Spleen (tissue), 11 donors: ENCODE measurements at regions not wholly inside any gene's neighbourhood (a gene's known extent, or its start where the extent isn't known, plus 50 kb on each side); places are given as distances from the start of the nearest gene placed in this dataset.

Source experiments
- DNase-seq: peaks from one replicate; pipeline ENCODE4 v3.0.0-alpha.2; 2020
- H3K27ac ChIP-seq, 8 donors: fragments of 200-600 bp; sonication (generic) in 7 of 8; 1 replicate in 4 of 8; 2 replicates in 4 of 8; pipeline versions ENCODE4 v1.5.0 to v1.8.0; 2016 to 2021; ENCODE audit warnings: inconsistent platforms in 4 of 8, mild to moderate bottlenecking in 4 of 8, moderate library complexity in 1 of 8
- H3K27me3 ChIP-seq, 7 donors: fragments of 200-600 bp; sonication (generic) in 6 of 7; replicated peaks in 1 of 7; 1 replicate in 4 of 7; 2 replicates in 3 of 7; pipeline versions ENCODE4 v1.5.0 to v1.8.0; 2016 to 2021; ENCODE audit warnings: inconsistent platforms in 3 of 7, mild to moderate bottlenecking in 1 of 7
- H3K36me3 ChIP-seq, 6 donors: fragments of 200-600 bp; sonication (generic) in 5 of 6; 1 replicate in 4 of 6; 2 replicates in 2 of 6; pipeline versions ENCODE4 v1.5.0 to v1.8.0; 2016 to 2021; ENCODE audit warnings: inconsistent platforms in 2 of 6
- H3K4me1 ChIP-seq, 6 donors: fragments of 200-600 bp; sonication (generic) in 5 of 6; 1 replicate in 3 of 6; 2 replicates in 3 of 6; pipeline versions ENCODE4 v1.5.0 to v1.8.0; 2016 to 2021; ENCODE audit warnings: inconsistent platforms in 3 of 6
- H3K4me3 ChIP-seq, 8 donors: fragments of 200-600 bp; sonication (generic) in 7 of 8; 1 replicate in 4 of 8; 2 replicates in 4 of 8; pipeline versions ENCODE4 v1.5.0 to v1.8.0; 2016 to 2021; ENCODE audit warnings: inconsistent platforms in 4 of 8, mild to moderate bottlenecking in 4 of 8, moderate library complexity in 2 of 8
- H3K9me3 ChIP-seq, 8 donors: fragments of 200-600 bp; sonication (generic) in 7 of 8; 1 replicate in 4 of 8; 2 replicates in 4 of 8; pipeline versions ENCODE4 v1.5.0 to v1.8.0; 2016 to 2021; ENCODE audit warnings: inconsistent platforms in 4 of 8
- POLR2A ChIP-seq, 3 donors: fragments of 450-650 bp; IDR thresholded peaks; one replicate each; pipeline ENCODE4 v1.5.1; 2017; ENCODE audit warnings: antibody characterized with exemption in 3 of 3, mild to moderate bottlenecking in 1 of 3
- POLR2AphosphoS5 ChIP-seq, 3 donors: sonication (generic); formaldehyde crosslinking; IDR thresholded peaks; one replicate each; pipeline ENCODE4 v1.5.1; 2017; ENCODE audit warnings: antibody characterized with exemption in 3 of 3
- WGBS, 5 donors: extraction: QIAGEN DNeasy Blood & Tissue Kit in 3 of 5; methylation state at CpG; one replicate each; pipeline versions ENCODE4 v1.1.5 to v1.1.7; 2013 to 2018; 5-methylcytosine and 5-hydroxymethylcytosine counted together
- intact Hi-C: fragments of 100-400 bp; cut with DNase I; formaldehyde crosslinking; loops from one replicate; pipeline ENCODE4 v1.15.0; 2023; ENCODE audit warnings: low total_unique reads
- TF ChIP-seq, protein P1 (sequence below), 11 experiments: fragments of 200-600 bp in 7 of 11; fragments of 450-650 bp in 4 of 11; sonication (generic) in 4 of 11; IDR thresholded peaks in 8 of 11; conservative IDR thresholded peaks in 3 of 11; 1 replicate in 7 of 11; 2 replicates in 4 of 11; pipeline versions ENCODE4 v1.4.0 to v1.8.0; 2016 to 2021; ENCODE audit warnings: antibody characterized with exemption in 11 of 11, inconsistent platforms in 4 of 11, mild to moderate bottlenecking in 1 of 11
- donor health status: healthy with polysubstance abuse.
- donor health status: DM: no; HTN: no; CAD: no; lungs with moderate emphysema.
- donor health status: DM: no; HTN: no; CAD: no.
- donor health status: Bipolar disorder and iron deficiency.
- donor health status: healthy.
- donor health status: DM: no; HTN: no; CAD: no.
- donor health status: DM: yes; HTN: yes; CAD: no.

DNA sequence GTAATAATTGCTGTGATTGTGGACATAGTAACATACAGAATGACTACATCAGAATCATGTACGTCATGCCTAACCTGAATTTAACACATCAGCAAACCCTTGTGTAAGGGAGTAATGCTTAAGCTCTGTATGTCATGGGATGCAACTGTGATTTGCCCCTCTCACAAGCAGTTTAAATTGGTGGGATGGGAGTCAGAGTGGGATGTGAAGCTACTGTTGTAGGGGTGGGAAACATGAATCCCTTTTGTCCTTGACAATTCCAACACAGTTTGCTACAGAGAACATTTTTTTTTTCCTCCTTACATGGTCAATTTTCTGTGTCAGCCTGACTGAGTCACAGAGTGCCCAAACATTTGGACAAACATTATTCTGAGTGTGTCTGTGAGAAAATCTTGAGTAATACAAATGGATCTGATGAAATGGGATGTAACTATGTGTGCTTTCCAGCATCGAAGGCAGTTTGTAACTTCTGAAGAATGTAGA is 392.8 kb downstream of the GPM6A start:
- TF ChIP-seq, protein P1, sequence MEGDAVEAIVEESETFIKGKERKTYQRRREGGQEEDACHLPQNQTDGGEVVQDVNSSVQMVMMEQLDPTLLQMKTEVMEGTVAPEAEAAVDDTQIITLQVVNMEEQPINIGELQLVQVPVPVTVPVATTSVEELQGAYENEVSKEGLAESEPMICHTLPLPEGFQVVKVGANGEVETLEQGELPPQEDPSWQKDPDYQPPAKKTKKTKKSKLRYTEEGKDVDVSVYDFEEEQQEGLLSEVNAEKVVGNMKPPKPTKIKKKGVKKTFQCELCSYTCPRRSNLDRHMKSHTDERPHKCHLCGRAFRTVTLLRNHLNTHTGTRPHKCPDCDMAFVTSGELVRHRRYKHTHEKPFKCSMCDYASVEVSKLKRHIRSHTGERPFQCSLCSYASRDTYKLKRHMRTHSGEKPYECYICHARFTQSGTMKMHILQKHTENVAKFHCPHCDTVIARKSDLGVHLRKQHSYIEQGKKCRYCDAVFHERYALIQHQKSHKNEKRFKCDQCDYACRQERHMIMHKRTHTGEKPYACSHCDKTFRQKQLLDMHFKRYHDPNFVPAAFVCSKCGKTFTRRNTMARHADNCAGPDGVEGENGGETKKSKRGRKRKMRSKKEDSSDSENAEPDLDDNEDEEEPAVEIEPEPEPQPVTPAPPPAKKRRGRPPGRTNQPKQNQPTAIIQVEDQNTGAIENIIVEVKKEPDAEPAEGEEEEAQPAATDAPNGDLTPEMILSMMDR (IDR thresholded peaks at IDR 0.05 in 8 of 11, conservative IDR thresholded peaks at IDR 0.05 in 3 of 11): no peak
- no peak for DNase-seq
- intact Hi-C loops: no loop called here
- Histone ChIP-seq H3K36me3 (no peaks in the 10 kb centered on the region), H3K4me1 (no peaks in the 10 kb centered on the region), H3K9me3 (peaks cover 2 to 39% (median 27%) of the 10 kb centered on the region in 8 donors), H3K27me3 (no peaks in the 10 kb centered on the region), H3K27ac (no peak overlapping the region), H3K4me3 (no peak overlapping the region)
- WGBS, 5 donors: 75 to 83% (median 79%) methylated on average over 2 of the region's 2 CpGs

DNA sequence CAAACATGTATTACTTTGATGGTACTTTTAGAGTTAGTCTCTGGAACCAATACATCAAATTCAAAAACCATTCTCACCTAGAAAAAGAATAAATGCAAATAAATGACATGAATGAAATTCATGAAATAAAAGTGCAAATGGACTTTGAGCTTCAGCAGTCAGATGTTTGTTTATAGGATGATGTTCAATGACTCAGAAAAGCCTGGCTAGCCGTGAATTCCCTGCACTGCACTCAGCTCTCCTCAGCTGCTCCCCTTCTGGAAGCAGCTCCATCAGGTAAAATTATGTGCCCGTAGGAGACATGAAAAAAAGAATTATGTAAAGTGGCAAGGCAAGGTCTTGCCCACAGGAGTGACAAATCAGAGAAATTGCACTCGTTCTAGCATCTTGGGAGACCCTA is 390.6 kb downstream of the GPM6A start:
- peaks cover 0 to 17% (median 7%) of the 10 kb centered on the region in 8 donors for H3K9me3 ChIP-seq
- no peaks in the 10 kb centered on the region for H3K36me3 ChIP-seq
- whole genome bisulfite sequencing, 5 donors: 74 to 83% (median 76%) methylated on average over 3 of the region's 3 CpGs
- H3K27me3 ChIP-seq: no peaks in the 10 kb centered on the region
- no peak for TF ChIP-seq POLR2AphosphoS5 (IDR thresholded peaks at IDR 0.05)
- TF ChIP-seq, protein P1 (IDR thresholded peaks at IDR 0.05 in 8 of 11, conservative IDR thresholded peaks at IDR 0.05 in 3 of 11): no peak
- no peak for TF ChIP-seq POLR2A (IDR thresholded peaks at IDR 0.05)
- H3K4me1 ChIP-seq: no peaks in the 10 kb centered on the region
- intact Hi-C loops: no loop called here
- no peak overlapping the region for H3K4me3 ChIP-seq
- no peak overlapping the region for H3K27ac ChIP-seq
- no peak for DNase-seq

DNA sequence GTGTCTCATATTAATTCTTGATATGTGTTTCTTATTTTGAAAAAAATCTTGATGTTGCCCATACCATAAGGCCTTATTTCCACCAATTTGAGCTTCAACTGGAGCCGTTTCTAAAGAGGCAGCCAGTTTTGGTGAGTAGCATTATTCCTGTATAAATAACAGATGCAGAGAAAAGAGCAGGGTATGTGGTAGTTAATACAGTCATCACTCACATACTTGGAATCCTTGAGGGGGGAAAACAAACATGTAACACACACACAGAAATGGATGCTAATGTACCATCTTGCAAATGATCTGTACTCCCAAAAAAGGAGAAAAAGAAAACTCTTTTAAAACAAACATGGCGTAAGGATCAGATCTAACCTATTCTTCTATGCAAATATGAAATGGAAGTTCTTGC is 389.7 kb downstream of the GPM6A start:
- no peaks in the 10 kb centered on the region for H3K36me3 ChIP-seq
- TF ChIP-seq POLR2A (IDR thresholded peaks at IDR 0.05): no peak
- intact Hi-C loops: no loop called here
- 79 to 92% (median 87%) methylated on average over 2 of the region's 2 CpGs for WGBS, 5 donors
- H3K4me1 ChIP-seq: no peaks in the 10 kb centered on the region
- H3K27me3 ChIP-seq: no peaks in the 10 kb centered on the region
- H3K9me3 ChIP-seq: peaks cover 0 to 9% (median under 1%) of the 10 kb centered on the region in 8 donors
- no peak overlapping the region for H3K4me3 ChIP-seq
- no peak for DNase-seq
- no peak overlapping the region for H3K27ac ChIP-seq

DNA sequence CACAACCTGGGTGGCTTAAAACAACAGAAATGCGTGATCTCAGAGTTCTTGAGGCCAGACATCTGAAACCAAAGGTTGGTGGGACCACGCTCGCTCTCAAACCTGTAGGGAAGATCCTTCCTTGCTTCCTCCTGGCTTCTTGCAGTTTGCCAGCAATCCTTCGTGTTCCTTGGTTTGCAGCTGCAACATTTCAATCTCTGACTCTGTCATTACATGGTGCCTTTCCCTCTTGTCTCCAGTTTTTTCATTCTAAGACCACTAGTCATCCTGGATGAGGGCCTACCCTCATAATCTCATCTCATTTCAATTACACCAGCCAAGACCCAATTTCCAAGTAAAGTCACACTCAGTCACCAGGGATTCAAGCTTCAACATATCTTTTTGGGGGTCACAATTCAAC is 388.0 kb downstream of the GPM6A start:
- Histone ChIP-seq H3K4me1 (no peaks in the 10 kb centered on the region), H3K27ac (no peak overlapping the region), H3K9me3 (peaks cover 0 to 6% (median 0%) of the 10 kb centered on the region in 8 donors), H3K27me3 (no peaks in the 10 kb centered on the region), H3K4me3 (no peak overlapping the region), H3K36me3 (no peaks in the 10 kb centered on the region)
- intact Hi-C loops: no loop called here
- no peak for DNase-seq
- no peak for TF ChIP-seq POLR2AphosphoS5 (IDR thresholded peaks at IDR 0.05)
- TF ChIP-seq, protein P1 (IDR thresholded peaks at IDR 0.05 in 8 of 11, conservative IDR thresholded peaks at IDR 0.05 in 3 of 11): no peak
- no peak for TF ChIP-seq POLR2A (IDR thresholded peaks at IDR 0.05)
- WGBS, 5 donors: 82 to 91% (median 85%) methylated on average over 4 of the region's 4 CpGs

DNA sequence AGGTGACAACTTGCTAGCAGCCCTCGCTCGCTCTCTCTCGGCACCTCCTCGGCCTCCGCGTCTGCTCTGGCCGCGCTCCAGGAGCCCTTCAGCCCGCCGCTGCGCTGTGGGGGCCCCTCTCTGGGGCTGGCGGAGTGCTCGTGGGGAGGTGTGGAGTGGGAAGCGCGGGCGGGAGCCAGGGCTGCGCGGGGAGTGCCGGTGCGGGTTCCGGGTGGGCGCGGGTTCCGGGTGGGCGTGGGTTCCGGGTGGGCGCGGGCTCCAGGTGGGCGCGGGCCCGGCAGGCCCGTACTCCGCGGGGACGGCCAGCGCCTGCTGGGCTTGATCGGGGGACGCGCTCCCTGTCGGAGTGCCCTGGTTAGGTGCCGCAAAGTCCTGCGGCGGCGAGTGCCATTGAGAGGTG is 384.3 kb downstream of the GPM6A start:
- Histone ChIP-seq H3K27me3 (no peaks in the 10 kb centered on the region), H3K27ac (no peak overlapping the region), H3K4me3 (peak overlapping the region in 1 of 8 donors; percentile 28), H3K4me1 (no peaks in the 10 kb centered on the region), H3K9me3 (peaks cover 0 to 6% (median 0%) of the 10 kb centered on the region in 8 donors), H3K36me3 (no peaks in the 10 kb centered on the region)
- WGBS, 5 donors: 88 to 95% (median 91%) methylated on average over 13 to 43 of the region's 44 CpGs
- DNase-seq: no peak
- no peak for TF ChIP-seq POLR2AphosphoS5 (IDR thresholded peaks at IDR 0.05)
- TF ChIP-seq, protein P1 (IDR thresholded peaks at IDR 0.05 in 8 of 11, conservative IDR thresholded peaks at IDR 0.05 in 3 of 11): no peak
- no peak for TF ChIP-seq POLR2A (IDR thresholded peaks at IDR 0.05)
- intact Hi-C loops: no loop called here
